Heart right ventricle (tissue), 16 donors: ENCODE measurements at regions not wholly inside any gene's neighbourhood (a gene's known extent, or its start where the extent isn't known, plus 50 kb on each side); places are given as distances from the start of the nearest gene placed in this dataset.

ENCODE experiments used
- ATAC-seq, 8 donors: fragments of 200-7000 bp; cut with Tn5 transposase; one replicate each; pipeline ENCODE4 v1.9.1; 2020; ENCODE audit warnings: mild to moderate bottlenecking in 8 of 8, moderate library complexity in 8 of 8, moderate number of reproducible peaks in 1 of 8
- DNase-seq, 2 donors: peaks; one replicate each; pipeline ENCODE4 v3.0.0-alpha.2; 2020
- H3K27ac ChIP-seq, 10 donors: fragments of 200-600 bp; sonication (generic) in 2 of 10; one replicate each; pipeline versions ENCODE4 v1.5.0 to v1.8.0; 2020 to 2022; ENCODE audit warnings: mild to moderate bottlenecking in 3 of 10
- H3K27me3 ChIP-seq, 7 donors: fragments of 200-600 bp; one replicate each; pipeline ENCODE4 v1.8.0; 2021 to 2022; ENCODE audit warnings: mild to moderate bottlenecking in 2 of 7
- H3K36me3 ChIP-seq, 9 donors: fragments of 200-600 bp; sonication (generic) in 1 of 9; one replicate each; pipeline versions ENCODE4 v1.5.0 to v1.8.0; 2020 to 2022; ENCODE audit warnings: mild to moderate bottlenecking in 2 of 9
- H3K4me1 ChIP-seq, 9 donors: fragments of 200-600 bp; sonication (generic) in 1 of 9; one replicate each; pipeline versions ENCODE4 v1.5.0 to v1.8.0; 2020 to 2022; ENCODE audit warnings: mild to moderate bottlenecking in 4 of 9
- H3K4me3 ChIP-seq, 10 donors: fragments of 200-600 bp; sonication (generic) in 2 of 10; one replicate each; pipeline versions ENCODE4 v1.5.0 to v1.8.0; 2020 to 2022; ENCODE audit warnings: mild to moderate bottlenecking in 7 of 10, moderate library complexity in 2 of 10
- H3K9me3 ChIP-seq, 11 donors: fragments of 200-600 bp in 10 of 11; sonication (generic) in 2 of 11; one replicate each; pipeline versions ENCODE4 v1.5.0 to v1.8.0; 2013 to 2022; ENCODE audit warnings: mild to moderate bottlenecking in 2 of 11, control low read depth in 1 of 11, moderate library complexity in 1 of 11
- CTCF ChIP-seq, 9 donors: fragments of 200-600 bp; sonication (generic) in 2 of 9; IDR thresholded peaks; one replicate each; pipeline versions ENCODE4 v1.5.0 to v1.8.0; 2021 to 2022; ENCODE audit warnings: antibody characterized with exemption in 9 of 9, mild to moderate bottlenecking in 5 of 9, moderate library complexity in 1 of 9
- WGBS, 2 donors: extraction: QIAGEN DNeasy Blood & Tissue Kit; methylation state at CpG; one replicate each; pipeline ENCODE4 v1.1.7; 2013; ENCODE audit warnings: inconsistent platforms in 1 of 2; 5-methylcytosine and 5-hydroxymethylcytosine counted together
- intact Hi-C, 10 donors: fragments of 100-400 bp; cut with DNase I; formaldehyde crosslinking; loops; one replicate each; pipeline versions ENCODE4 v1.11.1 to v1.14.2; 2022
- donor health status: Arrhythmogenic right ventricular cardiomyopathy.
- donor health status: ischemic (EF 13 %, LVEDD 7.1; RV severe dilation, severe dysfunction).
- donor health status: healthy with polysubstance abuse.
- donor health status: DM: no; HTN: yes; CAD: no.
- donor health status: DM: no; HTN: no; CAD: no.
- donor health status: ischemic (EF 25% LVEDD 6.9; RV normal size, moderate dysfunction).
- donor health status: ischemic (EF 25% LVEDD 5.7; RV mildly dilated, moderate dysfunction).
- donor health status: healthy.
- donor health status: DM: yes; HTN: yes; CAD: no.
- donor health status: Ischemic cardiomyopathy.
- donor health status: ischemic (EF 35%, LVEDD 5.7; RV mildly dilated, moderate dysfunction).
- donor health status: nonischemic (EF 11% LVEDD 7.7; RV severe dilation, severe dysfunction).
- donor health status: DM: yes; HTN: yes; CAD: no.
- donor health status: PGD.
- donor health status: ischemic (EF 29% LVEDD 5.4; RV normal size, mild dysfunction).
- donor health status: nonischemic (EF 23%, LVEDD 6.1; RV moderate dilation, normal function).

- DNase-seq, result no peak
- Histone ChIP-seq H3K9me3 (peaks cover 0 to 10% (median 0%) of the 10 kb centered on the region in 11 donors), H3K27me3 (no peaks in the 10 kb centered on the region), H3K4me1 (no peaks in the 10 kb centered on the region), H3K36me3 (no peaks in the 10 kb centered on the region), H3K27ac (no peak overlapping the region), H3K4me3 (no peak overlapping the region)
- peak in 1 of 9 donors; percentile 14 for TF ChIP-seq CTCF (IDR thresholded peaks at IDR 0.05)
- intact Hi-C loops, result no loop called here
- WGBS, 2 donors, result 81 to 83% methylated on average over 1 of the region's 1 CpG
- no peak for ATAC-seq
Measured at GRCh38 chr11:90310210-90310609, 87.4 kb upstream of the CHORDC1 start.

GRCh38 chr11:90309693-90310092 lies 86.8 kb upstream of the CHORDC1 start:
- DNase-seq, result no peak
- WGBS, 2 donors, result 31 to 43% methylated on average over 2 of the region's 2 CpGs
- H3K27ac ChIP-seq, result no peak overlapping the region
- no peaks in the 10 kb centered on the region for H3K4me1 ChIP-seq
- no peaks in the 10 kb centered on the region for H3K36me3 ChIP-seq
- H3K4me3 ChIP-seq, result no peak overlapping the region
- intact Hi-C loops, result no loop called here
- TF ChIP-seq CTCF (IDR thresholded peaks at IDR 0.05), result no peak
- ATAC-seq, result no peak
- peaks cover 0 to 10% (median 0%) of the 10 kb centered on the region in 11 donors for H3K9me3 ChIP-seq
- no peaks in the 10 kb centered on the region for H3K27me3 ChIP-seq

- TF ChIP-seq CTCF (IDR thresholded peaks at IDR 0.05), result no peak
- H3K4me3 ChIP-seq, result no peak overlapping the region
- 94 to 97% methylated on average over 3 of the region's 3 CpGs for WGBS, 2 donors
- H3K27me3 ChIP-seq, result no peaks in the 10 kb centered on the region
- intact Hi-C loops, result loop anchor here in 3 of 10 donors (5.0 to 10.0 kb wide), 3 partner anchors 60 to 168 kb away; no protein-coding TSS in a partner anchor
- DNase-seq (no peak), ATAC-seq (no peak)
- H3K9me3 ChIP-seq, result peaks cover 0 to 5% (median 0%) of the 10 kb centered on the region in 11 donors
- no peak overlapping the region for H3K27ac ChIP-seq
- no peaks in the 10 kb centered on the region for H3K4me1 ChIP-seq
- H3K36me3 ChIP-seq, result no peaks in the 10 kb centered on the region
Measured at GRCh38 chr11:90294526-90294925, 71.7 kb upstream of the CHORDC1 start.

- Histone ChIP-seq H3K36me3 (no peaks in the 10 kb centered on the region), H3K4me1 (no peaks in the 10 kb centered on the region), H3K4me3 (no peak overlapping the region), H3K27ac (no peak overlapping the region), H3K9me3 (peaks cover 0 to 5% (median 0%) of the 10 kb centered on the region in 11 donors), H3K27me3 (no peaks in the 10 kb centered on the region)
- 91 to 95% methylated on average over 2 of the region's 2 CpGs for WGBS, 2 donors
- TF ChIP-seq CTCF (IDR thresholded peaks at IDR 0.05), result no peak
- intact Hi-C loops, result loop anchor here in 3 of 10 donors (5.0 to 10.0 kb wide), 3 partner anchors 61 to 168 kb away; no protein-coding TSS in a partner anchor
- no peak for ATAC-seq
- no peak for DNase-seq
Measured at GRCh38 chr11:90294091-90294490, 71.2 kb upstream of the CHORDC1 start.
